IMR-90 (cell line): ENCODE measurements at regions not wholly inside any gene's neighbourhood (a gene's known extent, or its start where the extent isn't known, plus 50 kb on each side); places are given as distances from the start of the nearest gene placed in this dataset.

Experiments used
- ATAC-seq: fragments of 200-7000 bp; cut with Tn5 transposase; 2 replicates; pipeline ENCODE4 v1.9.1; 2020; ENCODE audit warnings: low read depth, mild to moderate bottlenecking, moderate library complexity
- BruUV-seq: library from RNA; stranded (reverse); fragments of 400-500 nt; replicated peaks from 2 replicates; lab custom pipeline; 2021; lab: Mats Ljungman, UMichigan
- CTCF ChIA-PET: fragments of 300-600 bp; formaldehyde crosslinking; extraction: SDS; loops from one replicate; lab custom pipeline; 2021; ENCODE audit warnings: antibody characterized with exemption; lab: Yijun Ruan, JAX
- POLR2A ChIA-PET: fragments of 300-600 bp; sonication (Branson Sonifier 250); formaldehyde crosslinking; loops from one replicate; lab custom pipeline; 2022; ENCODE audit warnings: antibody characterized with exemption; ENCODE audit not compliant: unreplicated experiment; lab: Charles Lee
- DNase-seq: peaks from one replicate; pipeline ENCODE4 v3.0.0; 2013
- H2AFZ ChIP-seq: replicated peaks from 2 replicates; pipeline ENCODE3; 2013; ENCODE audit warnings: low read length, mild to moderate bottlenecking; ENCODE audit not compliant: poor library complexity
- H2AK5ac ChIP-seq: 2 replicates; pipeline ENCODE4 v1.6.1; 2013; ENCODE audit warnings: low read depth, low read length, inconsistent platforms
- H2AK9ac ChIP-seq: replicated peaks from 2 replicates; pipeline ENCODE3; 2013; ENCODE audit warnings: mild to moderate bottlenecking, low read depth, low read length, moderate library complexity; ENCODE audit not compliant: poor library complexity
- H2BK120ac ChIP-seq: 2 replicates; pipeline ENCODE4 v1.6.1; 2013; ENCODE audit warnings: low read depth, low read length, inconsistent platforms
- H2BK15ac ChIP-seq: 3 replicates; pipeline ENCODE4 v1.6.1; 2013; ENCODE audit warnings: low read depth, low read length, inconsistent platforms
- H2BK20ac ChIP-seq: 2 replicates; pipeline ENCODE4 v1.6.1; 2013; ENCODE audit warnings: low read depth, mild to moderate bottlenecking, inconsistent platforms, low read length, moderate library complexity
- H2BK5ac ChIP-seq: 2 replicates; pipeline ENCODE4 v1.6.1; 2013; ENCODE audit warnings: mild to moderate bottlenecking, low read depth, low read length, inconsistent platforms; ENCODE audit not compliant: poor library complexity, severe bottlenecking
- H3K14ac ChIP-seq: replicated peaks from 2 replicates; pipeline ENCODE4 v1.6.1; 2013; ENCODE audit warnings: low read depth, low read length, inconsistent platforms
- H3K18ac ChIP-seq: 2 replicates; pipeline ENCODE4 v1.6.1; 2013; ENCODE audit warnings: low read depth, low read length, control low read depth
- H3K23ac ChIP-seq: 2 replicates; pipeline ENCODE4 v1.6.1; 2013; ENCODE audit warnings: low read depth, low read length, inconsistent platforms
- H3K27ac ChIP-seq: 2 replicates; pipeline ENCODE4 v1.5.1; 2013; ENCODE audit warnings: mild to moderate bottlenecking, control low read depth, low read length; ENCODE audit not compliant: insufficient read depth
- H3K27me3 ChIP-seq: 2 replicates; pipeline ENCODE4 v1.6.1; 2013; ENCODE audit warnings: low read length; ENCODE audit not compliant: control insufficient read depth, insufficient read depth
- H3K36me3 ChIP-seq: 2 replicates; pipeline ENCODE4 v1.6.1; 2013; ENCODE audit warnings: low read length, mixed read lengths; ENCODE audit not compliant: control insufficient read depth, insufficient read depth
- H3K4ac ChIP-seq: 2 replicates; pipeline ENCODE4 v1.6.1; 2013; ENCODE audit warnings: low read depth, low read length, inconsistent platforms
- H3K4me1 ChIP-seq: 2 replicates; pipeline ENCODE4 v1.6.1; 2013; ENCODE audit warnings: low read length, mixed read lengths; ENCODE audit not compliant: control insufficient read depth, insufficient read depth
- H3K4me2 ChIP-seq: 2 replicates; pipeline ENCODE4 v1.6.1; 2013; ENCODE audit warnings: low read depth, mild to moderate bottlenecking, control low read depth, low read length, moderate library complexity
- H3K4me3 ChIP-seq: 2 replicates; pipeline ENCODE4 v1.5.1; 2013; ENCODE audit warnings: low read depth, mild to moderate bottlenecking, control low read depth, low read length, moderate library complexity; ENCODE audit not compliant: insufficient read depth
- H3K56ac ChIP-seq: 2 replicates; pipeline ENCODE4 v1.6.1; 2013; ENCODE audit warnings: low read length, inconsistent platforms; ENCODE audit not compliant: insufficient read depth; ENCODE audit errors: extremely low read depth
- H3K79me1 ChIP-seq, 2 experiments: 2 replicates each; pipeline ENCODE4 v1.6.1; 2013; ENCODE audit warnings: low read length in 2 of 2, inconsistent platforms in 1 of 2, low read depth in 1 of 2
- H3K9ac ChIP-seq: 2 replicates; pipeline ENCODE4 v1.6.1; 2013; ENCODE audit warnings: low read depth, low read length, control low read depth
- H3K9me1 ChIP-seq: 2 replicates; pipeline ENCODE4 v1.6.1; 2013; ENCODE audit warnings: low read length, inconsistent platforms; ENCODE audit not compliant: insufficient read depth
- H3K9me3 ChIP-seq: 2 replicates; pipeline ENCODE4 v1.6.1; 2013; ENCODE audit warnings: low read length; ENCODE audit not compliant: control insufficient read depth, insufficient read depth
- H4K20me1 ChIP-seq: 2 replicates; pipeline ENCODE4 v1.6.1; 2013; ENCODE audit warnings: low read length, inconsistent platforms; ENCODE audit not compliant: insufficient read depth
- H4K5ac ChIP-seq: 2 replicates; pipeline ENCODE4 v1.6.1; 2013; ENCODE audit warnings: mild to moderate bottlenecking, low read depth, low read length, control low read depth
- H4K8ac ChIP-seq, 2 experiments: 2 replicates each; pipeline ENCODE4 v1.6.1; 2013; ENCODE audit warnings: low read depth in 2 of 2, low read length in 2 of 2, control low read depth in 1 of 2, inconsistent platforms in 1 of 2
- H4K91ac ChIP-seq: 2 replicates; pipeline ENCODE4 v1.6.1; 2013; ENCODE audit warnings: low read depth, low read length, inconsistent platforms; ENCODE audit not compliant: insufficient read depth
- BHLHE40 ChIP-seq: fragments of 150-350 bp; IDR thresholded peaks from 2 replicates; pipeline ENCODE4 v1.6.1; 2016; ENCODE audit warnings: mild to moderate bottlenecking, low read depth, low read length
- CEBPB ChIP-seq: IDR thresholded peaks from 2 replicates; pipeline ENCODE4 v1.6.1; 2012; ENCODE audit warnings: low read depth, low read length, improper control_type of control experiment
- CHD1 ChIP-seq: IDR thresholded peaks from 2 replicates; pipeline ENCODE4 v1.6.1; 2012; ENCODE audit warnings: low read depth, low read length, improper control_type of control experiment
- CTCF ChIP-seq: conservative IDR thresholded peaks from 2 replicates; pipeline ENCODE4 v1.5.1; 2012; ENCODE audit warnings: mild to moderate bottlenecking, low read depth, low read length, improper control_type of control experiment
- ELK1 ChIP-seq: fragments of 150-350 bp; IDR thresholded peaks from 2 replicates; pipeline ENCODE4 v1.6.1; 2016; ENCODE audit warnings: low read depth, mild to moderate bottlenecking, low read length, moderate library complexity, borderline replicate concordance
- FOS ChIP-seq: fragments of 150-350 bp; IDR thresholded peaks from 2 replicates; pipeline ENCODE4 v1.6.1; 2016; ENCODE audit warnings: low read depth, low read length
- MAFK ChIP-seq: IDR thresholded peaks from 2 replicates; pipeline ENCODE4 v1.6.1; 2012; ENCODE audit warnings: low read depth, low read length, improper control_type of control experiment
- MXI1 ChIP-seq: IDR thresholded peaks from 2 replicates; pipeline ENCODE4 v1.6.1; 2012; ENCODE audit warnings: low read depth, mild to moderate bottlenecking, low read length, moderate library complexity, borderline replicate concordance
- NFE2L2 ChIP-seq: fragments of 150-350 bp; IDR thresholded peaks from 2 replicates; pipeline ENCODE4 v1.6.1; 2016; ENCODE audit warnings: low read depth, mild to moderate bottlenecking, low read length
- RAD21 ChIP-seq: IDR thresholded peaks from 2 replicates; pipeline ENCODE4 v1.6.1; 2012; ENCODE audit warnings: low read length, improper control_type of control experiment
- RCOR1 ChIP-seq: IDR thresholded peaks from 2 replicates; pipeline ENCODE4 v1.6.1; 2012; ENCODE audit warnings: mild to moderate bottlenecking, low read length, improper control_type of control experiment; ENCODE audit not compliant: insufficient replicate concordance
- RFX5 ChIP-seq: IDR thresholded peaks from 2 replicates; pipeline ENCODE4 v1.8.0; 2012; ENCODE audit warnings: low read depth, mild to moderate bottlenecking, low read length, moderate library complexity
- WGBS, 2 experiments: methylation state at CpG; one replicate each; pipeline versions ENCODE4 v1.1.5 to v1.1.7; 2013; ENCODE audit warnings: missing lambda C conversion rate in 2 of 2; ENCODE audit not compliant: insufficient read length in 1 of 2; ENCODE audit errors: extremely low coverage in 2 of 2; 5-methylcytosine and 5-hydroxymethylcytosine counted together
- dilution Hi-C: fragments of 300-500 bp; cut with HindIII; formaldehyde crosslinking; loops from one replicate; pipeline ENCODE4 v1.14.3; 2018; ENCODE audit warnings: low sequenced_read_pairs; ENCODE audit not compliant: unreplicated experiment
- in situ Hi-C: fragments of 300-500 bp; cut with MboI; formaldehyde crosslinking; loops from 3 replicates; pipeline ENCODE4 v1.14.3; 2019; ENCODE audit warnings: low sequenced_read_pairs, inconsistent platforms, mixed read lengths
- intact Hi-C: fragments of 100-400 bp; cut with micrococcal nuclease; formaldehyde crosslinking; loops from 2 replicates; pipeline ENCODE4 v1.10.0; 2022
- TF ChIP-seq, protein P1 (sequence below): fragments of 150-350 bp; IDR thresholded peaks from 2 replicates; pipeline ENCODE4 v1.6.1; 2017; ENCODE audit warnings: mild to moderate bottlenecking, antibody characterized with exemption, low read length, low read depth

- in situ Hi-C loops (loop anchor here (25.0 kb wide), 1 partner anchor 98 kb away; the partner anchor contains the start of gene VCX3B), dilution Hi-C loops (no loop called here), intact Hi-C loops (no loop called here)
- H3K9ac ChIP-seq = no peak overlapping the region
- ChIA-PET CTCF (interaction anchor here (1.1 kb wide), 1 partner anchor 39 kb away, joined by 3 read pairs; no protein-coding TSS in a partner anchor), POLR2A (no interaction called here)
- no peak overlapping the region for H3K4me2 ChIP-seq
- peaks cover 8% of the 10 kb centered on the region for H3K9me3 ChIP-seq
- no peaks in the 10 kb centered on the region for H3K27me3 ChIP-seq
- H3K14ac ChIP-seq = no peak overlapping the region
- H2BK5ac ChIP-seq = no peak overlapping the region
- 40% methylated on average over 3 of the region's 13 CpGs; no CpG with 5 or more reads in 1 of the 2 experiments for WGBS, 2 experiments
- H3K23ac ChIP-seq = no peak overlapping the region
- H2BK20ac ChIP-seq = no peak overlapping the region
- TF ChIP-seq, protein P1, sequence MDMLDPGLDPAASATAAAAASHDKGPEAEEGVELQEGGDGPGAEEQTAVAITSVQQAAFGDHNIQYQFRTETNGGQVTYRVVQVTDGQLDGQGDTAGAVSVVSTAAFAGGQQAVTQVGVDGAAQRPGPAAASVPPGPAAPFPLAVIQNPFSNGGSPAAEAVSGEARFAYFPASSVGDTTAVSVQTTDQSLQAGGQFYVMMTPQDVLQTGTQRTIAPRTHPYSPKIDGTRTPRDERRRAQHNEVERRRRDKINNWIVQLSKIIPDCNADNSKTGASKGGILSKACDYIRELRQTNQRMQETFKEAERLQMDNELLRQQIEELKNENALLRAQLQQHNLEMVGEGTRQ = no peak
- TF ChIP-seq CTCF (no peak), RFX5 (no peak), MAFK (no peak), ELK1 (no peak), NFE2L2 (no peak), CEBPB (no peak), BHLHE40 (no peak), RCOR1 (no peak), CHD1 (no peak), RAD21 (no peak), MXI1 (no peak), FOS (no peak)
- no peak overlapping the region for H3K18ac ChIP-seq
- H3K56ac ChIP-seq = no peak overlapping the region
- H4K5ac ChIP-seq = no peak overlapping the region
- H2AK5ac ChIP-seq = no peak overlapping the region
- no peak overlapping the region for H2AFZ ChIP-seq
- no peak overlapping the region for H4K8ac ChIP-seq
- H2BK15ac ChIP-seq = no peak overlapping the region
- no peaks in the 10 kb centered on the region for H4K20me1 ChIP-seq
- BruUV-seq = no TSS peak
- H3K36me3 ChIP-seq = no peaks in the 10 kb centered on the region
- no peak overlapping the region for H3K4ac ChIP-seq
- no peaks in the 10 kb centered on the region for H3K79me1 ChIP-seq
- H2BK120ac ChIP-seq = no peak overlapping the region
- H4K91ac ChIP-seq = no peak overlapping the region
- no peaks in the 10 kb centered on the region for H3K9me1 ChIP-seq
- no peak overlapping the region for H3K27ac ChIP-seq
- no peak for ATAC-seq
- H3K4me1 ChIP-seq = no peaks in the 10 kb centered on the region
- no peak overlapping the region for H3K4me3 ChIP-seq
- no peak for DNase-seq
- no peak overlapping the region for H2AK9ac ChIP-seq
Measured at GRCh38 chrX:8364369-8365141, 100.1 kb upstream of the VCX3B start.
